T-helper 1 cell treated with Interleukin-12 subunit alpha and Interleukin-12 subunit beta and Interleukin-4 antibody, amounts not matched to agents 30 ng/mL and 1 ng/mL, for 36 hours (primary cell): ENCODE measurements at regions not wholly inside any gene's neighbourhood (a gene's known extent, or its start where the extent isn't known, plus 50 kb on each side); places are given as distances from the start of the nearest gene placed in this dataset.

ENCODE experiments used
- intact Hi-C: fragments of 100-400 bp; cut with micrococcal nuclease; formaldehyde crosslinking; loops from one replicate; pipeline ENCODE4 v1.15.1; 2024

- intact Hi-C loops, result no loop called here
Observed at GRCh38 chr11:28701760-28702449, 593.7 kb downstream of the METTL15 start.

GRCh38 chr11:28699701-28700100 is 591.5 kb downstream of the METTL15 start:
- intact Hi-C loops, result no loop called here

- intact Hi-C loops, result no loop called here
Observed at GRCh38 chr11:28697920-28698827, 590.0 kb downstream of the METTL15 start.

- intact Hi-C loops, result no loop called here
Observed at GRCh38 chr11:28696591-28696990, 588.4 kb downstream of the METTL15 start.

GRCh38 chr11:28690746-28691145 is 582.6 kb downstream of the METTL15 start:
- intact Hi-C loops, result no loop called here

GRCh38 chr11:28684011-28684586 is 575.9 kb downstream of the METTL15 start:
- intact Hi-C loops, result no loop called here

- intact Hi-C loops, result no loop called here
Observed at GRCh38 chr11:28679795-28680468, 571.7 kb downstream of the METTL15 start.

GRCh38 chr11:28677721-28678120 is 569.5 kb downstream of the METTL15 start:
- intact Hi-C loops, result no loop called here

GRCh38 chr11:28675183-28675582 is 567.0 kb downstream of the METTL15 start:
- intact Hi-C loops, result no loop called here

GRCh38 chr11:28674433-28675103 is 566.4 kb downstream of the METTL15 start:
- intact Hi-C loops, result no loop called here

GRCh38 chr11:28673691-28674432 is 565.7 kb downstream of the METTL15 start:
- intact Hi-C loops, result no loop called here

- intact Hi-C loops, result no loop called here
Observed at GRCh38 chr11:28671274-28671673, 563.1 kb downstream of the METTL15 start.

- intact Hi-C loops, result no loop called here
Observed at GRCh38 chr11:28666632-28667031, 558.4 kb downstream of the METTL15 start.

- intact Hi-C loops, result no loop called here
Observed at GRCh38 chr11:28659716-28660348, 551.6 kb downstream of the METTL15 start.

GRCh38 chr11:28657378-28658030 is 549.3 kb downstream of the METTL15 start:
- intact Hi-C loops, result no loop called here

- intact Hi-C loops, result no loop called here
Observed at GRCh38 chr11:28654191-28654590, 546.0 kb downstream of the METTL15 start.

- intact Hi-C loops, result no loop called here
Observed at GRCh38 chr11:28649922-28650321, 541.7 kb downstream of the METTL15 start.

- intact Hi-C loops, result no loop called here
Observed at GRCh38 chr11:28636566-28636965, 528.4 kb downstream of the METTL15 start.

GRCh38 chr11:28636033-28636432 is 527.8 kb downstream of the METTL15 start:
- intact Hi-C loops, result no loop called here
